VCaP (cell line): ENCODE measurements at regions not wholly inside any gene's neighbourhood (a gene's known extent, or its start where the extent isn't known, plus 50 kb on each side); places are given as distances from the start of the nearest gene placed in this dataset.

Experiments
- H3K27ac ChIP-seq: fragments of 450-650 bp; 2 replicates; pipeline ENCODE4 v1.5.1; 2017
- CTCF ChIP-seq: fragments of 450-650 bp; conservative IDR thresholded peaks from 2 replicates; pipeline ENCODE4 v1.5.1; 2017; ENCODE audit warnings: mild to moderate bottlenecking, moderate library complexity

- no peak overlapping the region for H3K27ac ChIP-seq
- no peak for TF ChIP-seq CTCF
These were observed 58.3 kb upstream of the RFLNA start for GRCh38 chr12:124236625-124237031.

GRCh38 chr12:124238886-124239285, 56.0 kb upstream of the RFLNA start:
- peak overlapping the region; percentile 65 for H3K27ac ChIP-seq
- no peak for TF ChIP-seq CTCF

- H3K27ac ChIP-seq: no peak overlapping the region
- TF ChIP-seq CTCF: no peak
These were observed 54.4 kb upstream of the RFLNA start for GRCh38 chr12:124240493-124240892.

GRCh38 chr12:124241776-124242528, 52.9 kb upstream of the RFLNA start:
- no peak overlapping the region for H3K27ac ChIP-seq
- no peak for TF ChIP-seq CTCF

- no peak overlapping the region for H3K27ac ChIP-seq
- TF ChIP-seq CTCF: no peak
These were observed 52.3 kb upstream of the RFLNA start for GRCh38 chr12:124242529-124243065.

GRCh38 chr12:124243936-124244335, 51.0 kb upstream of the RFLNA start:
- TF ChIP-seq CTCF: no peak
- H3K27ac ChIP-seq: no peak overlapping the region
